Liver (tissue), 3 donors: ENCODE measurements at regions not wholly inside any gene's neighbourhood (a gene's known extent, or its start where the extent isn't known, plus 50 kb on each side); places are given as distances from the start of the nearest gene placed in this dataset.

Experiments used
- CTCF ChIP-seq: fragments of 150-350 bp; IDR thresholded peaks from 2 replicates; pipeline ENCODE4 v1.5.1; 2017; ENCODE audit warnings: improper control_type of control experiment, low read depth, low read length; ENCODE audit not compliant: missing input control
- MAX ChIP-seq: IDR thresholded peaks from 2 replicates; pipeline ENCODE4 v1.6.1; 2016; ENCODE audit warnings: antibody characterized with exemption
- RAD21 ChIP-seq, 2 donors: IDR thresholded peaks; 2 replicates each; pipeline ENCODE4 v1.6.1; 2016; ENCODE audit warnings: antibody characterized with exemption in 2 of 2, mild to moderate bottlenecking in 2 of 2
- REST ChIP-seq: IDR thresholded peaks from 2 replicates; pipeline ENCODE4 v1.6.1; 2016; ENCODE audit warnings: antibody characterized with exemption, mild to moderate bottlenecking
- RXRA ChIP-seq, 2 donors: IDR thresholded peaks; 2 replicates each; pipeline ENCODE4 v1.6.1; 2017 to 2018; ENCODE audit warnings: antibody characterized with exemption in 2 of 2, mild to moderate bottlenecking in 1 of 2
- TAF1 ChIP-seq: conservative IDR thresholded peaks from 2 replicates; pipeline ENCODE4 v1.6.1; 2016; ENCODE audit warnings: antibody characterized with exemption, mild to moderate bottlenecking
- YY1 ChIP-seq: IDR thresholded peaks from 2 replicates; pipeline ENCODE4 v1.6.1; 2016; ENCODE audit warnings: antibody characterized with exemption, mild to moderate bottlenecking
- donor health status: healthy.
- donor health status: healthy.

- TF ChIP-seq CTCF (no peak), RAD21 (IDR thresholded peaks at IDR 0.05) (no peak), REST (no peak), MAX (no peak), TAF1 (no peak), RXRA (IDR thresholded peaks at IDR 0.05) (no peak), YY1 (no peak)
These were observed 95.9 kb downstream of the XCL2 start for GRCh38 chr1:168447871-168448270.
